ENCODE measurements at regions not wholly inside any gene's neighbourhood (a gene's known extent, or its start where the extent isn't known, plus 50 kb on each side); places are given as distances from the start of the nearest gene placed in this dataset.

DNA sequence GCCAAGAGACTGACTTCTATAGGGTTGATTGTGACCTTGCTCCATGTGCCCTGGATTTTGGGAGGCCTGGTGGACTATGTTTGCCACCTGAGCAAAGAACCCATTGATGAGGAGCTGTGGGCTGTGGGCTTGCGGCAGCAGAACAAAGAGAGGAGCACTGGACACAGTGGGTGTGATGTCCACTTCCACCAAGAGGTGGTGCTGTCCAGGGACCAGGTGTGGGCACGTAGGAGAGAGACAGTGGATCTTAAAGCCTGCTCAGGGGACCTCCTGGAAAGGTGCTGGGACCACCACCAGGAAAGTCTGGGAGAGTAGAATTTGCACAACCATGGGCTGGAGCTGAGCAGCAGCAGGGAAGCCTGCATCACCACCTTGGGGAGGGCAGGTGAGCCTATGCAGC lies 106.7 kb upstream of the ETS2 start:
- no peak for TF ChIP-seq EZH2 (IDR thresholded peaks at IDR 0.05; ENCODE audit: borderline replicate concordance, low read depth, low read length, severe bottlenecking)
- TF ChIP-seq, protein P1, sequence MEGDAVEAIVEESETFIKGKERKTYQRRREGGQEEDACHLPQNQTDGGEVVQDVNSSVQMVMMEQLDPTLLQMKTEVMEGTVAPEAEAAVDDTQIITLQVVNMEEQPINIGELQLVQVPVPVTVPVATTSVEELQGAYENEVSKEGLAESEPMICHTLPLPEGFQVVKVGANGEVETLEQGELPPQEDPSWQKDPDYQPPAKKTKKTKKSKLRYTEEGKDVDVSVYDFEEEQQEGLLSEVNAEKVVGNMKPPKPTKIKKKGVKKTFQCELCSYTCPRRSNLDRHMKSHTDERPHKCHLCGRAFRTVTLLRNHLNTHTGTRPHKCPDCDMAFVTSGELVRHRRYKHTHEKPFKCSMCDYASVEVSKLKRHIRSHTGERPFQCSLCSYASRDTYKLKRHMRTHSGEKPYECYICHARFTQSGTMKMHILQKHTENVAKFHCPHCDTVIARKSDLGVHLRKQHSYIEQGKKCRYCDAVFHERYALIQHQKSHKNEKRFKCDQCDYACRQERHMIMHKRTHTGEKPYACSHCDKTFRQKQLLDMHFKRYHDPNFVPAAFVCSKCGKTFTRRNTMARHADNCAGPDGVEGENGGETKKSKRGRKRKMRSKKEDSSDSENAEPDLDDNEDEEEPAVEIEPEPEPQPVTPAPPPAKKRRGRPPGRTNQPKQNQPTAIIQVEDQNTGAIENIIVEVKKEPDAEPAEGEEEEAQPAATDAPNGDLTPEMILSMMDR (IDR thresholded peaks at IDR 0.05; ENCODE audit: borderline replicate concordance, extremely low read depth, low read length, poor library complexity, severe bottlenecking): peak; percentile 50

Measured in DND-41 (cell line).